Muscle layer of duodenum (tissue), 2 donors: ENCODE measurements at regions not wholly inside any gene's neighbourhood (a gene's known extent, or its start where the extent isn't known, plus 50 kb on each side); places are given as distances from the start of the nearest gene placed in this dataset.
"Not testable (repeated sequence)": the region's sequence is repeated elsewhere in the genome, so short reads cannot be mapped to it uniquely, and the experiment has no call there.

ENCODE experiments used
- H3K27ac ChIP-seq: one replicate; pipeline ENCODE4 v1.7.0; 2013; ENCODE audit warnings: mild to moderate bottlenecking, low read length
- H3K27me3 ChIP-seq: one replicate; pipeline ENCODE4 v1.7.0; 2013; ENCODE audit warnings: low read depth, mild to moderate bottlenecking, control low read depth, low read length
- H3K36me3 ChIP-seq, 2 donors: one replicate each; pipeline ENCODE4 v1.7.0; 2013; ENCODE audit warnings: low read length in 2 of 2, control low read depth in 1 of 2, mild to moderate bottlenecking in 1 of 2; ENCODE audit not compliant: insufficient read depth in 2 of 2, control insufficient read depth in 1 of 2
- H3K4me1 ChIP-seq, 2 donors: one replicate each; pipeline ENCODE4 v1.7.0; 2013; ENCODE audit warnings: low read length in 2 of 2, mild to moderate bottlenecking in 2 of 2, control low read depth in 1 of 2, moderate library complexity in 1 of 2; ENCODE audit not compliant: insufficient read depth in 2 of 2, control insufficient read depth in 1 of 2
- H3K4me3 ChIP-seq, 2 donors: one replicate each; pipeline ENCODE4 v1.7.0; 2013; ENCODE audit warnings: low read length in 2 of 2, low read depth in 1 of 2, mild to moderate bottlenecking in 1 of 2
- H3K9me3 ChIP-seq, 2 donors: one replicate each; pipeline ENCODE4 v1.7.0; 2013; ENCODE audit warnings: low read length in 2 of 2, control low read depth in 1 of 2, mild to moderate bottlenecking in 1 of 2; ENCODE audit not compliant: control insufficient read depth in 1 of 2
- donor health status: healthy.

DNA sequence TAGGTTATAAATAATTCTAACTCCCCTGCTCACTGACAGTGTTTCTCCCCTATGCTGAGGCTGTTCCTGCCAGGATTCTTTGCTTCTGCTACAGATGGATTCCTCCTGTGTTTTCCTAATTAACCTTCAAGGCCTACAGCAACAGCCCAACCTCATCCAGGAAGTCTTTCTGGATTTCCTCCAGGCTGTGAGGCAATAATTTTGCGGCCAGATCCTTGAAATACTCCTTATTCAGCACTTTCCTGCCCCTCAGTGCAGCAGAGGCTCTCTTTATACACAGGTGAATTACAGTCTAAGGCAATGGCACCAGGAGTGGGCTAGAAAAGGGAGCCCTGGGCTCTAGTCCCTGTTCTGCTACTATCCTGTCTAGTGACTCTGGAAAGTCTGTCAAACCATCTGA lies 102.1 kb upstream of the PRSS12 start:
- not testable (repeated sequence) for H3K9me3 ChIP-seq, H3K27ac ChIP-seq, H3K4me1 ChIP-seq, H3K36me3 ChIP-seq, H3K4me3 ChIP-seq, H3K27me3 ChIP-seq

- not testable (repeated sequence) for H3K4me1 ChIP-seq, H3K9me3 ChIP-seq, H3K27ac ChIP-seq, H3K27me3 ChIP-seq, H3K36me3 ChIP-seq, H3K4me3 ChIP-seq
These were observed 108.6 kb upstream of the PRSS12 start for GRCh38 chr4:118461435-118461834.

DNA sequence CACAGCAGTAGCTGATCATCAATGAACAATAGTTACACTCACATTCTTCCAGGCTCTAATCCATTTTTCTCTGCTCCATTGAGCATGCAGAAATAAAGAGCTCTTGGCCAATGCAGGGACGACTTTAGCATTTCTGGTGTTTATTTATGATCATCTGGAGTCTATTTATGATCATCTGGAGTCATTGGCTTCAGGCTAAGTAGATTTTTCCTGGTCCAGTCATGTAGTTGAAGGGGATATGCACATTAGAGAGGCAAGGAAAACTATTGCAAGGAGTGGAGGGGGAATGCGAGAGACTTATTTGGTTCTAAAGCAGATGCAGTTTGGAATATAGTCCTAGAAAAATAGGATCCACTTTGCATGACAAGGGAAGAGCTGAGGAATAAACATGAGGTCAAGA lies 113.0 kb upstream of the PRSS12 start:
- H3K9me3 ChIP-seq, H3K4me3 ChIP-seq, H3K4me1 ChIP-seq, H3K27me3 ChIP-seq, H3K27ac ChIP-seq, H3K36me3 ChIP-seq: not testable (repeated sequence)

DNA sequence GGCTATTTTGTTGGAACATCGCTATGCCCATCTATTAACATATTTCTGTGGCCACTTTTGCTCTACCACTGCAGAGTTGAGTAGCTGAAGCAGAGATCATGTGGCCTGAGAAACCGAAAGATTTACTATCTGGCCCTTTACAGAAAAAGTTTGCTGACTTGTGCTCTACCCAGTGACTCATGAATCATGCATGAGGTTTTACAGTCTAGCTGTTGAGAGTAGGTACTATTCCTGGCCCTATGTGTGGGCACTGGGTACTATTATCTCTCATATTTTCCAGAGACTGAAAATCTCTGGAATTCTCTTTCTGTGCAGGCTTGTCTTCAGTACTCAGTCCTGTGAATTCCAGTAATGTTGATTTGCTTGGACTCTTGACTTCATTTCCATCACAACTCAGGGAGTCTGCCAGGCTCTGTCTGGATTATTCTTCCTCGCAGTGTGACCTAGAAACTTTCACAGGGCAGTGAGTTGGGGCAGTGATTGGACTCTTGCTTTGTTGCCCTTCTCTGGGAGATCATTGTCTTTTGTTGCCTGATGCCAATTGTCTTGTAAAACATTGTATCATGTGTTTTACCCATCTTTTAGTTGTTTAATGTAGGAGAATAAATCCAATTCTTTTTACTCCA lies 121.3 kb upstream of the PRSS12 start:
- H3K27me3 ChIP-seq, H3K4me3 ChIP-seq, H3K36me3 ChIP-seq, H3K27ac ChIP-seq, H3K4me1 ChIP-seq, H3K9me3 ChIP-seq: not testable (repeated sequence)

DNA sequence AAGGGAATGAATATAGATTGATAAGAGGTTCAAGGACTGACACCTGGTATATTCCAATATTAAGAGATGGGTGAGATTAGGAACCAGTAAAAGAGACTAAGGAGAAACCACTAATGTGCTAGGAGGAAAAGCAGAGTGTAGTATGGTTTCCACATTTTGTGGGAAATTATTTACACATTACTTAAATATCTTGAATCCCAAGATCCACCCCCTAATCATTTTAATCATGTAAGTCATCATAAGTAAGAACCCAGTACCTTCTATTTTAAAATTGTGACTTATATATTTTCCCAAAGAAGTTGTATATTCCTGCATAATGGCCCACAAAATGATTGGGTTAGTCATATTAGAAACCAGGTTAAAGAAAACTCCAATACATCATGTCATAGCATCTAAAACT lies 122.0 kb upstream of the PRSS12 start:
- not testable (repeated sequence) for H3K9me3 ChIP-seq, H3K27me3 ChIP-seq, H3K36me3 ChIP-seq, H3K4me3 ChIP-seq, H3K27ac ChIP-seq, H3K4me1 ChIP-seq

DNA sequence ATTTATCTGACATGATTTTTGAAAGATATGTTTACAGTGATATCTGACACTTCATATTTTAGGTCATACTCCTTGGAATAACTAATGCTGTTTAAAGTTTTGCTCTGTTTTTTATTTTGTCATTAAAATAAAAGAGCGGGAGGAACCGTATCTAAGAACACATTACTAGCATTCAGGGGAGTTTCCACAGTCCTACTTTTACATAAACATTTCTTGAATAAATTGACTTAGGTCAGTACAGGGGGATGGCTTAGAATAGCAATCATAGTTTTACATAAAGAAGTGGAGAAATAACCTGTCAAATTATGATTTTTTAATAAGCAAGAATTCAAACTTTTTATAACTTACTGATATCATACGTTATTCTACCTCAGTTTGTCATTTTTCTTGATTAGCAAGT lies 123.1 kb upstream of the PRSS12 start:
- not testable (repeated sequence) for H3K4me3 ChIP-seq, H3K27me3 ChIP-seq, H3K27ac ChIP-seq, H3K4me1 ChIP-seq, H3K9me3 ChIP-seq, H3K36me3 ChIP-seq

- H3K4me3 ChIP-seq, H3K27me3 ChIP-seq, H3K4me1 ChIP-seq, H3K9me3 ChIP-seq, H3K27ac ChIP-seq, H3K36me3 ChIP-seq: not testable (repeated sequence)
These were observed 125.0 kb upstream of the PRSS12 start for GRCh38 chr4:118477826-118478225.

- not testable (repeated sequence) for H3K4me1 ChIP-seq, H3K4me3 ChIP-seq, H3K9me3 ChIP-seq, H3K27me3 ChIP-seq, H3K36me3 ChIP-seq, H3K27ac ChIP-seq
These were observed 133.1 kb upstream of the PRSS12 start for GRCh38 chr4:118485801-118486314.

DNA sequence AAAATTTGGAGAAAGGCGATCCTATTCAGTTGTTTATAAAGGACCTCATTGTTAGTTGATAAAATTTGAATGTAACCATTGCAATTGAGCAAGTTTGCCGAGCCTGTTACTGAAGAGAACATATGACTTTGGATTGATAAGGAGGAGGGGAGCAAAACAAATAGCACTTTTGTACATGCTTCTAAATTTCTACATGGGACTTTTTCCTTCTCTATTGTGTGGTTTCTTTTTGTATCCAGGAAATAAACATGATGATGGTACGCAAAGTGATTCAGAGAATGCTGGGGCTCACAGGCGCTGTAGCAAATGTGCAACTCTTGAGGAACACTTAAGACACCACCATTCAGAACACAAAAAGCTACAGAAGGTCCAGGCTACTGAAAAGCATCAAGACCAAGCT lies 140.2 kb upstream of the PRSS12 start:
- not testable (repeated sequence) for H3K27ac ChIP-seq, H3K4me1 ChIP-seq, H3K36me3 ChIP-seq, H3K27me3 ChIP-seq, H3K9me3 ChIP-seq, H3K4me3 ChIP-seq

- H3K27ac ChIP-seq, H3K9me3 ChIP-seq, H3K36me3 ChIP-seq, H3K4me3 ChIP-seq, H3K4me1 ChIP-seq, H3K27me3 ChIP-seq: not testable (repeated sequence)
These were observed 141.6 kb upstream of the PRSS12 start for GRCh38 chr4:118494437-118494836.

DNA sequence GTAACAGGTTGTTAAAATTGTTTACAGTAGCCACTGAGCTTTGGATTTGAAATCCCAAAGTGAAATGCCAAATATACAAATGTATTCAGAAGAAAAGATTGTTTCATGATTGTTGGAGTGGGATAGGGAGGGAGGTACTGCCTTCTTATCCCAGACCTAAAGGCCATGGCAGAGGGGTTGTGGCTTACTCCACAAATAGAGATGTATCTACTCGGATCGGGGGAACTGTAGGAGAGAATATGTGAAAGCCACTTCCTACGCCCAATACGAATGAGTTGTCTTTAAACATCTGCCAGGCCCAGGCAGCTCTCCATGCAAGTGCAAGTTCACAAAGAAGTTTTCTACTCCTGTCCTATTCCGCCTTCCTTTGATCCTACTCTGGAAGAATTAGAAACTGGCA lies 150.2 kb upstream of the PRSS12 start:
- H3K36me3 ChIP-seq, H3K4me1 ChIP-seq, H3K9me3 ChIP-seq, H3K27me3 ChIP-seq, H3K27ac ChIP-seq, H3K4me3 ChIP-seq: not testable (repeated sequence)

DNA sequence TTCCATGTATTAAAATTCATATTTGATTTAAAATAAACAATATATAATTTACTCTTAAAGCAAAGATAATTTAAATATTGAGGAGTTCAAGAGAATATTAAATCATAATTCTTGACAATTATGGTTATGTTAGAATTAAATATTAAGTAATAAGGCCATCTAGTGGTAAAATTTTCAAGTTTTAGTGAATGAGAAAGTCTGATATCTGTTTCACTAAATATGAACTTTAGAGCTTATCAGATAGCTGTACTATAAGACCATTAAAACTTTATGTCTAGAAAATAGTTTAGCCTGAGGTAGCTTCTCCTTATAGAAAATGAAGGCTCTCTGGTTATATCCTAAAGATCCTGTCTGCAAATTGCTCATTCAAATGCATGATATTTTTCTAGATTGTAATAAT lies 152.1 kb upstream of the PRSS12 start:
- not testable (repeated sequence) for H3K36me3 ChIP-seq, H3K4me1 ChIP-seq

More for the DNA sequence above, 152.1 kb upstream of the PRSS12 start:
- not testable (repeated sequence) for H3K4me3 ChIP-seq, H3K9me3 ChIP-seq, H3K27ac ChIP-seq, H3K27me3 ChIP-seq
